Neural cell (in vitro differentiated cells): ENCODE measurements at regions not wholly inside any gene's neighbourhood (a gene's known extent, or its start where the extent isn't known, plus 50 kb on each side); places are given as distances from the start of the nearest gene placed in this dataset.

ENCODE experiments used
- H2AFZ ChIP-seq: fragments of 200-600, 300-800 bp; sonication (generic), shearing (Covaris generic); 2 replicates; pipeline ENCODE4 v1.6.0; 2014; ENCODE audit warnings: low read depth, mild to moderate bottlenecking, antibody characterized with exemption, low read length, moderate library complexity
- H3F3A ChIP-seq: fragments of 200-600 bp; shearing (Covaris generic); 2 replicates; pipeline ENCODE4 v1.6.1; 2016; ENCODE audit warnings: mild to moderate bottlenecking, moderate library complexity, mixed read lengths, antibody characterized with exemption, low read length; ENCODE audit not compliant: insufficient read depth, poor library complexity, severe bottlenecking
- H3K27ac ChIP-seq: fragments of 200-600, 300-800 bp; sonication (generic), shearing (Covaris generic); 2 replicates; pipeline ENCODE4 v1.5.1; 2014; ENCODE audit warnings: mild to moderate bottlenecking, low read length, moderate library complexity
- H3K27me3 ChIP-seq: fragments of 300-800, 200-600 bp; sonication (generic), shearing (Covaris generic); 2 replicates; pipeline ENCODE4 v1.6.0; 2014; ENCODE audit warnings: mild to moderate bottlenecking, low read depth, low read length, moderate library complexity; ENCODE audit not compliant: insufficient read depth
- H3K36me3 ChIP-seq: fragments of 300-800, 200-600 bp; sonication (generic), shearing (Covaris generic); 2 replicates; pipeline ENCODE4 v1.5.1; 2014; ENCODE audit warnings: mild to moderate bottlenecking, antibody characterized with exemption, low read length, moderate library complexity; ENCODE audit not compliant: insufficient read depth
- H3K4me2 ChIP-seq: fragments of 300-800, 200-600 bp; sonication (generic), shearing (Covaris generic); 2 replicates; pipeline ENCODE4 v1.6.0; 2014; ENCODE audit warnings: mild to moderate bottlenecking, low read length
- H3K4me3 ChIP-seq: fragments of 300-800, 200-600 bp; sonication (generic), shearing (Covaris generic); 2 replicates; pipeline ENCODE4 v1.5.1; 2014; ENCODE audit warnings: mild to moderate bottlenecking, low read length, moderate library complexity
- H3K79me2 ChIP-seq: fragments of 200-600 bp; shearing (Covaris generic); replicated peaks from 2 replicates; pipeline ENCODE4 v1.6.0; 2014; ENCODE audit warnings: mild to moderate bottlenecking, low read length, moderate library complexity; ENCODE audit not compliant: insufficient read depth
- H3K9ac ChIP-seq: fragments of 300-800, 200-600 bp; sonication (generic), shearing (Covaris generic); 2 replicates; pipeline ENCODE4 v1.6.1; 2016; ENCODE audit warnings: mild to moderate bottlenecking, low read length, mixed read lengths
- H3K9me2 ChIP-seq: fragments of 200-600 bp; shearing (Covaris generic); 2 replicates; pipeline ENCODE4 v1.6.1; 2016; ENCODE audit warnings: mild to moderate bottlenecking, low read length, mixed read lengths; ENCODE audit not compliant: insufficient read depth
- H3K9me3 ChIP-seq: fragments of 200-600, 300-800 bp; sonication (generic), shearing (Covaris generic); 2 replicates; pipeline ENCODE4 v1.6.1; 2016; ENCODE audit warnings: mild to moderate bottlenecking, mixed run types, low read length, moderate library complexity, mixed read lengths
- H4K20me1 ChIP-seq: fragments of 200-600 bp; shearing (Covaris generic); 2 replicates; pipeline ENCODE4 v1.6.1; 2016; ENCODE audit warnings: mild to moderate bottlenecking, mixed run types; ENCODE audit not compliant: insufficient read depth
- CTCF ChIP-seq: fragments of 450-650 bp; IDR thresholded peaks from 2 replicates; pipeline ENCODE4 v1.5.1; 2014; ENCODE audit warnings: antibody characterized with exemption, mild to moderate bottlenecking, moderate library complexity; ENCODE audit not compliant: poor library complexity, severe bottlenecking
- EP300 ChIP-seq: fragments of 450-650 bp; conservative IDR thresholded peaks from 2 replicates; pipeline ENCODE4 v1.6.1; 2014; ENCODE audit warnings: antibody characterized with exemption, mild to moderate bottlenecking, moderate library complexity; ENCODE audit not compliant: poor library complexity, severe bottlenecking
- EZH2 ChIP-seq: fragments of 200-600, 300-800 bp; shearing (Covaris generic), sonication (generic); IDR thresholded peaks from 2 replicates; pipeline ENCODE4 v1.6.1; 2014; ENCODE audit warnings: antibody characterized with exemption, low read length, borderline replicate concordance, mild to moderate bottlenecking; ENCODE audit not compliant: insufficient read depth, poor library complexity, severe bottlenecking
- MXI1 ChIP-seq: fragments of 450-650 bp; conservative IDR thresholded peaks from 2 replicates; pipeline ENCODE4 v1.6.1; 2014; ENCODE audit warnings: antibody characterized with exemption, mild to moderate bottlenecking; ENCODE audit not compliant: poor library complexity, severe bottlenecking
- POLR2AphosphoS5 ChIP-seq: IDR thresholded peaks from 2 replicates; pipeline ENCODE4 v1.6.1; 2012
- RAD21 ChIP-seq: fragments of 450-650 bp; conservative IDR thresholded peaks from 2 replicates; pipeline ENCODE4 v1.6.1; 2014; ENCODE audit warnings: antibody characterized with exemption, mild to moderate bottlenecking, moderate library complexity
- REST ChIP-seq: IDR thresholded peaks from 2 replicates; pipeline ENCODE4 v1.6.1; 2012; ENCODE audit warnings: borderline replicate concordance
- SMC3 ChIP-seq: fragments of 450-650 bp; conservative IDR thresholded peaks from 2 replicates; pipeline ENCODE4 v1.6.1; 2014; ENCODE audit warnings: antibody characterized with exemption, mild to moderate bottlenecking, moderate library complexity; ENCODE audit not compliant: poor library complexity
- TAF1 ChIP-seq: IDR thresholded peaks from 2 replicates; pipeline ENCODE4 v1.6.1; 2012; ENCODE audit warnings: low read depth

GRCh38 chr20:57974863-57975262 lies 253.6 kb downstream of the ANKRD60 start:
- H3K9me2 ChIP-seq: no peaks in the 10 kb centered on the region

GRCh38 chr20:57973886-57974285 lies 254.6 kb downstream of the ANKRD60 start:
- Histone ChIP-seq H3K79me2 (no peaks in the 10 kb centered on the region), H3K27me3 (no peaks in the 10 kb centered on the region), H3K27ac (no peak overlapping the region), H3K9ac (no peak overlapping the region), H3K36me3 (no peaks in the 10 kb centered on the region), H3F3A (no peaks in the 10 kb centered on the region), H2AFZ (no peak overlapping the region), H4K20me1 (no peaks in the 10 kb centered on the region), H3K4me3 (no peak overlapping the region), H3K9me3 (no peaks in the 10 kb centered on the region), H3K4me2 (no peak overlapping the region), H3K9me2 (no peaks in the 10 kb centered on the region)
- TF ChIP-seq SMC3 (no peak), RAD21 (no peak), TAF1 (no peak), REST (no peak), POLR2AphosphoS5 (no peak), MXI1 (no peak), CTCF (no peak)

More at GRCh38 chr20:57974863-57975262, 253.6 kb downstream of the ANKRD60 start:
- Histone ChIP-seq H3F3A (no peaks in the 10 kb centered on the region), H4K20me1 (no peaks in the 10 kb centered on the region), H3K27ac (no peak overlapping the region), H3K79me2 (no peaks in the 10 kb centered on the region), H3K4me3 (no peak overlapping the region), H3K9me3 (no peaks in the 10 kb centered on the region), H3K4me2 (no peak overlapping the region), H3K27me3 (no peaks in the 10 kb centered on the region), H3K9ac (no peak overlapping the region), H3K36me3 (no peaks in the 10 kb centered on the region), H2AFZ (no peak overlapping the region)
- no peak for TF ChIP-seq RAD21
- TF ChIP-seq CTCF: no peak
- no peak for TF ChIP-seq POLR2AphosphoS5
- TF ChIP-seq EP300: no peak
- TF ChIP-seq MXI1: no peak
- TF ChIP-seq TAF1: no peak
- TF ChIP-seq EZH2: no peak
- TF ChIP-seq SMC3: no peak
- no peak for TF ChIP-seq REST
